ENCODE measurements at regions not wholly inside any gene's neighbourhood (a gene's known extent, or its start where the extent isn't known, plus 50 kb on each side); places are given as distances from the start of the nearest gene placed in this dataset.

DNA sequence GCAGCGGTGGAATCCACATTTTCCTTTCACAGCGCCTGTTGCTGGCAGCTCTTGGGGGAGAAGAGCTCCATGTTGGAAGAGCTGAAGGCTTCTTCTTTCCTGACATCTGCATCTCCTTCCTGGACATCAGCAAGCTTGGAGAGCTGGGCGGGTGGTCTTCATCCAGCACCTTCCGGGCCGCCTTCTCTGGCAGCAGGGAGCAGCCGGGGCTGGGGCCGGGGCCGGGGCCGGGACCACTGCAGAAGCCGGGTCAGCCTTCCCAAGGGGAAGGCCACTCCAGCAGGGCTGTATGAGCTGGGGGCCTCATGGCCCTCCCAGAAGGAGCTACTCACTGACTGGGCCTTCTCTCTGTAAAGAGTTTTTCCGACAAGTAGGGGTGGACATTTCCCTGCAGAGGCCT lies 787.5 kb downstream of the TLE4 start:
- Histone ChIP-seq H3K27me3 (ENCODE audit: insufficient read depth, low read depth, severe bottlenecking) (no peaks in the 10 kb centered on the region), H3K4me3 (ENCODE audit: low read depth, low read length) (no peak overlapping the region), H3K27ac (no peak overlapping the region), H3K9me3 (ENCODE audit: severe bottlenecking) (no peaks in the 10 kb centered on the region), H3K36me3 (no peaks in the 10 kb centered on the region)
- no peak for DNase-seq
- no peak for TF ChIP-seq CTCF (IDR thresholded peaks at IDR 0.05; ENCODE audit: low read depth, low read length)

DNA sequence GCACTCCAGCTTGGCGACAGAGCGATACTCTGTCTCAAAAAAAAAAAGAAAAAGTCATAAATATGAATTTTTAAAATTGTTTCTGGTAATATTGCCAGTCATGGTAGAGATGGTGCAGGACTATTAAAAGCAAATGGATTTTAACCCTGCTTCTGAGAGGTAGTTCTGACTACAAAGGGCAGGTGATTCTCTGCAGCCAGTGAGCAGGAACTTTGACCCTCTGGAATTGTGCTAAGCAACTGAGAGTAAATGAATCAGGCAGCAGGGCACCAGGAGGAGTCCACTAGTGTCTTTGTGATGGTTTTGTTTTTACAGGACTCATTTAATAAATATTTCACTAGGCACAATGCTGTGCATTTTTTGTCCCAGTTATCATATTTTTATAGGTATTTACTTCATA lies 781.2 kb downstream of the TLE4 start:
- no peak for TF ChIP-seq CTCF (IDR thresholded peaks at IDR 0.05; ENCODE audit: low read depth, low read length)
- Histone ChIP-seq H3K4me3 (ENCODE audit: low read depth, low read length) (no peak overlapping the region), H3K9me3 (ENCODE audit: severe bottlenecking) (no peaks in the 10 kb centered on the region), H3K27ac (no peak overlapping the region), H3K27me3 (ENCODE audit: insufficient read depth, low read depth, severe bottlenecking) (no peaks in the 10 kb centered on the region), H3K36me3 (no peaks in the 10 kb centered on the region)
- no peak for DNase-seq

DNA sequence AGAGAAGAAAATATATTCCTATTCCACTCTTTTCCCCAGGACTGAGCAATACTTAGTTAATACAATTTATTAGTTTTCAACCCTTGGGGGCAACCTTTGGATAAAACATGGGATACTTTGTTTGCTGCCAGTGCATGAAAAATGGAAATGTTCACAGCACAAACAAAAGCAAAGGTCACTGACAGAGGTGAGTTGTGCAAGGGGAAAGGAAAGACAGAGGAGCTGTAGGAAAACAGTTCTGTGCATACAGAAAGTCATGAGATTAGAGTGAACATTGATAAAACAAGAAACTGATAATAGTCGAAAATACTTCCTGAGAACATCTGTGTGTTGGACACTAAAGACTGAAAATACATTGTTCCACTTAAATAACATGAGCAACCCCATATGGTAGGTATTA lies 779.8 kb downstream of the TLE4 start:
- no peak for TF ChIP-seq CTCF (IDR thresholded peaks at IDR 0.05; ENCODE audit: low read depth, low read length)
- no peaks in the 10 kb centered on the region for H3K9me3 ChIP-seq (ENCODE audit: severe bottlenecking)
- H3K27me3 ChIP-seq (ENCODE audit: insufficient read depth, low read depth, severe bottlenecking): no peaks in the 10 kb centered on the region
- H3K36me3 ChIP-seq: no peaks in the 10 kb centered on the region
- no peak overlapping the region for H3K4me3 ChIP-seq (ENCODE audit: low read depth, low read length)
- H3K27ac ChIP-seq: no peak overlapping the region
- no peak for DNase-seq

DNA sequence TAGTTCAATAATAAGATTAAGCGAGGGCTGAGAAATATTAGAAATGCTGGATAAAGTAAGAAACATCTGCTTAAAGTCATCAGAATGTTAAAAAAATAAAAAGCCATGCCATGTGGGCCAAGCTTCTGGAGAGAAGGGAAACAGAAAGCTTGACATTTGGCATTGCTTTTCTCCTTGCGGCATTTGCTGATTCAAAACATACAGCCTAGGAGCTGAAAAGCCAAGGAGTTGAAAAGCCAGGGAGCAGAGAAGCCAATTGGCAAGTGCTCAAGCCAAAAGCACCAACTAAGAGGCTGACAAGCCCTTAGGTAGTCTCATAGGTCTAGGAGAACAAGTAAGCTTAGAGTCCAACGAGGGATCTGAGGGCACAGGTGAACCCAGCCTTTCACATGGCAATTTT lies 754.3 kb downstream of the TLE4 start:
- no peak for TF ChIP-seq CTCF (IDR thresholded peaks at IDR 0.05; ENCODE audit: low read depth, low read length)
- Histone ChIP-seq H3K27me3 (ENCODE audit: insufficient read depth, low read depth, severe bottlenecking) (no peaks in the 10 kb centered on the region), H3K36me3 (no peaks in the 10 kb centered on the region)

GRCh38 chr9:80320916-80321315 lies 749.2 kb downstream of the TLE4 start:
- no peaks in the 10 kb centered on the region for H3K27me3 ChIP-seq (ENCODE audit: insufficient read depth, low read depth, severe bottlenecking)
- H3K9me3 ChIP-seq (ENCODE audit: severe bottlenecking): no peaks in the 10 kb centered on the region
- H3K36me3 ChIP-seq: no peaks in the 10 kb centered on the region
- no peak overlapping the region for H3K4me3 ChIP-seq (ENCODE audit: low read depth, low read length)
- no peak for TF ChIP-seq CTCF (IDR thresholded peaks at IDR 0.05; ENCODE audit: low read depth, low read length)
- DNase-seq: no peak
- H3K27ac ChIP-seq: no peak overlapping the region

More for the DNA sequence above, 754.3 kb downstream of the TLE4 start:
- Histone ChIP-seq H3K27ac (no peak overlapping the region), H3K4me3 (ENCODE audit: low read depth, low read length) (no peak overlapping the region), H3K9me3 (ENCODE audit: severe bottlenecking) (no peaks in the 10 kb centered on the region)
- no peak for DNase-seq

DNA sequence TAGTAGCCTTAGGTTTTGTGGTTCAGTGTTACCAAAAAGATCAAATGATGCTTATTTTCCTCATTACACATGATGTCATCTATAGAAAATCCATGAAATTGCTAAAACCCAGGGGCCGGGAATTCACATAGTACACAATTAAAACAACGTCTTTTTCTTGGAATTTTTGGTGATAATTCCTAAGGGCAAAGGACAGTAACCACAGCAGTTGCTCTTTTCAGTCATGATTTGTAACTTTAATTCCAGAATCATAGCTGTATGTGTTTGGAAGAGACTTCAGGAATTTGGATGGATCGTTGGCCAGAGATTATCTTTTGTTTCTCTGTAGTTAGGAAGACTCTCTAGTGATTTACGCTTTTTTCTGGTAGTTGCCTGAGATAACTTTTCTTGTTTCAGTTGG lies 748.7 kb downstream of the TLE4 start:
- H3K9me3 ChIP-seq (ENCODE audit: severe bottlenecking): no peaks in the 10 kb centered on the region
- no peak for TF ChIP-seq CTCF (IDR thresholded peaks at IDR 0.05; ENCODE audit: low read depth, low read length)
- no peaks in the 10 kb centered on the region for H3K36me3 ChIP-seq
- no peak for DNase-seq
- no peaks in the 10 kb centered on the region for H3K27me3 ChIP-seq (ENCODE audit: insufficient read depth, low read depth, severe bottlenecking)
- no peak overlapping the region for H3K4me3 ChIP-seq (ENCODE audit: low read depth, low read length)
- no peak overlapping the region for H3K27ac ChIP-seq

Measured in WERI-Rb-1 (cell line).